GM19468 (cell line): ENCODE measurements at regions not wholly inside any gene's neighbourhood (a gene's known extent, or its start where the extent isn't known, plus 50 kb on each side); places are given as distances from the start of the nearest gene placed in this dataset.

ENCODE experiments used
- ATAC-seq: cut with Tn5 transposase; IDR thresholded peaks from one replicate; pipeline ENCODE4 v1.9.1; 2021; ENCODE audit warnings: mild to moderate bottlenecking, moderate library complexity, moderate number of reproducible peaks; ENCODE audit not compliant: unreplicated experiment; ENCODE audit errors: extremely low read depth

GRCh38 chr6:166757232-166758135, 130.4 kb upstream of the RPS6KA2 start:
- ATAC-seq, result no peak

- no peak for ATAC-seq
Measured at GRCh38 chr6:166754218-166755030, 127.4 kb upstream of the RPS6KA2 start.

- no peak for ATAC-seq
Measured at GRCh38 chr6:166752928-166753721, 126.1 kb upstream of the RPS6KA2 start.

GRCh38 chr6:166752097-166752496, 125.0 kb upstream of the RPS6KA2 start:
- ATAC-seq, result peak; percentile 81

GRCh38 chr6:166751051-166751595, 124.1 kb upstream of the RPS6KA2 start:
- ATAC-seq, result peak; percentile 86

GRCh38 chr6:166750108-166750793, 123.2 kb upstream of the RPS6KA2 start:
- ATAC-seq, result no peak

- no peak for ATAC-seq
Measured at GRCh38 chr6:166749666-166750065, 122.6 kb upstream of the RPS6KA2 start.

- ATAC-seq, result no peak
Measured at GRCh38 chr6:166747644-166748595, 120.9 kb upstream of the RPS6KA2 start.

GRCh38 chr6:166745801-166746668, 119.0 kb upstream of the RPS6KA2 start:
- no peak for ATAC-seq

- ATAC-seq, result no peak
Measured at GRCh38 chr6:166744223-166745134, 117.4 kb upstream of the RPS6KA2 start.

- ATAC-seq, result no peak
Measured at GRCh38 chr6:166743406-166744222, 116.6 kb upstream of the RPS6KA2 start.

- ATAC-seq, result no peak
Measured at GRCh38 chr6:166742981-166743380, 115.9 kb upstream of the RPS6KA2 start.

- no peak for ATAC-seq
Measured at GRCh38 chr6:166739976-166740318, 112.9 kb upstream of the RPS6KA2 start.

- ATAC-seq, result no peak
Measured at GRCh38 chr6:166739117-166739975, 112.3 kb upstream of the RPS6KA2 start.
